ENCODE measurements at regions not wholly inside any gene's neighbourhood (a gene's known extent, or its start where the extent isn't known, plus 50 kb on each side); places are given as distances from the start of the nearest gene placed in this dataset.

DNA sequence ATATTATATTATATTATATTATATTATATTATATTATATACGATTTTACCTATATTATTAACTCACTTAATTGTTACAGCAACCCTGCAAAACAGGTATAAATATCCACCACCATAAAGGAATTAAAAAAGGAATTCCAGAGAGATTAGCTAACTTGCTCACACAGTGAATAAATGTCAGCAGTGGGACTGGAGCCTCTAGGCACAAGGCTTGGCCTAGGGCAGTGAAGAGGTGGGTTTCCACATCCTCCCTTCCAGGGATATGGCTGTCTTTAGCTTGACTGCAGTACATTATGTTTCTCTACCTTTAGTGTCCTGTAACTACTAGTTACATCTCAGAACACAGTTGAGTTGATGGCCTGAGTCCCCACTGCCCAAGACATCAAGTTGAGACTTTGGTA lies 166.9 kb downstream of the SLC15A5 start:
- Histone ChIP-seq H3K9me3 (peaks cover 0 to 5% (median 0%) of the 10 kb centered on the region in 12 donors), H3K27me3 (no peaks in the 10 kb centered on the region), H3K27ac (no peak overlapping the region), H3K4me1 (peaks cover 0 to 7% (median 0%) of the 10 kb centered on the region in 12 donors), H3K36me3 (no peaks in the 10 kb centered on the region), H3K4me3 (no peak overlapping the region)
- intact Hi-C loops (cut with DNase I) = no loop called here
- DNase-seq (no peak), ATAC-seq (no peak)
- TF ChIP-seq POLR2A (IDR thresholded peaks at IDR 0.05) = no peak
- TF ChIP-seq, protein P1, sequence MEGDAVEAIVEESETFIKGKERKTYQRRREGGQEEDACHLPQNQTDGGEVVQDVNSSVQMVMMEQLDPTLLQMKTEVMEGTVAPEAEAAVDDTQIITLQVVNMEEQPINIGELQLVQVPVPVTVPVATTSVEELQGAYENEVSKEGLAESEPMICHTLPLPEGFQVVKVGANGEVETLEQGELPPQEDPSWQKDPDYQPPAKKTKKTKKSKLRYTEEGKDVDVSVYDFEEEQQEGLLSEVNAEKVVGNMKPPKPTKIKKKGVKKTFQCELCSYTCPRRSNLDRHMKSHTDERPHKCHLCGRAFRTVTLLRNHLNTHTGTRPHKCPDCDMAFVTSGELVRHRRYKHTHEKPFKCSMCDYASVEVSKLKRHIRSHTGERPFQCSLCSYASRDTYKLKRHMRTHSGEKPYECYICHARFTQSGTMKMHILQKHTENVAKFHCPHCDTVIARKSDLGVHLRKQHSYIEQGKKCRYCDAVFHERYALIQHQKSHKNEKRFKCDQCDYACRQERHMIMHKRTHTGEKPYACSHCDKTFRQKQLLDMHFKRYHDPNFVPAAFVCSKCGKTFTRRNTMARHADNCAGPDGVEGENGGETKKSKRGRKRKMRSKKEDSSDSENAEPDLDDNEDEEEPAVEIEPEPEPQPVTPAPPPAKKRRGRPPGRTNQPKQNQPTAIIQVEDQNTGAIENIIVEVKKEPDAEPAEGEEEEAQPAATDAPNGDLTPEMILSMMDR (IDR thresholded peaks at IDR 0.05) = no peak
- 84 to 93% (median 89%) methylated on average over 1 of the region's 1 CpG for WGBS, 4 donors

DNA sequence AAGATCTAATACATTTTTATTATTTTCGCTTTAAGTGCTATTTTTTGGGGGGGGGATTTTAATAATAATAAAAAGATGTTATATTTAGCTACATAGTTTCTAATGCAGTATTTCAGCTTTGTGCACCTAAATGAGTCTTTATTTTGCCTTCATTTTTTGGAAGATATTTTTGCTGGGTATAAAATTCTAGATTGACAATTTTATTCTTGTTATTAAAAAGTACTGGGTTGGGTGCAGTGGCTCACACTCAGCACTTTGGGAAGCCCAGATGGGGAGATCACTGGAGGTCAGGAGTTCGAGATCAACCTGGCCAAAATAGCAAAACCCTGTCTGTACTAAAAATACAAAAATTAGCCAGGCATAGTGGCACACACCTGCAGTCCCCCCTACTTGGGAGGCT lies 173.6 kb downstream of the SLC15A5 start:
- TF ChIP-seq, protein P1 (IDR thresholded peaks at IDR 0.05) = no peak
- TF ChIP-seq POLR2A (IDR thresholded peaks at IDR 0.05) = no peak
- Histone ChIP-seq H3K4me3 (no peak overlapping the region), H3K4me1 (no peaks in the 10 kb centered on the region), H3K36me3 (no peaks in the 10 kb centered on the region), H3K9me3 (peaks cover 0 to 35% (median 13%) of the 10 kb centered on the region in 12 donors), H3K27me3 (no peaks in the 10 kb centered on the region), H3K27ac (no peak overlapping the region)
- no peak for ATAC-seq
- WGBS, 4 donors = 76 to 96% (median 78%) methylated on average over 2 of the region's 2 CpGs
- DNase-seq = no peak
- intact Hi-C loops (cut with DNase I) = no loop called here

DNA sequence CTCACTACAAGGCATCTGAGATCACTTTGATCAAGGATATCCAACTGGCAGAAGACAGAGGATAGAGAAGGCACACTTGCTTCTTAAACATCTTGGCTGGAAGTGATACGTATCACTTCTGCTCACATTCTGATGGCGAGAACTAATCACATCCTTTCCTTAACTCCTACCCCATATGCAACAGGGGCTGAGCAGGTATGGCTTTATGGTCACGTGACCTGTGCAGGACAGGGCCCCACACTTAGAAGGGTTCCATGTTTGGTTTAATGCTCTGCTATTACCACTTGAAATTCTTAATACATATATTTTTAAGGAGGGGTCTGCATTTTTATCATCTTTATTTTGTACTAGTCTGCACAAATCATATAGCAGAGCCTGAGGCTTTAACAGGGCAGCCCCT lies 177.3 kb downstream of the SLC15A5 start:
- WGBS, 4 donors = 63 to 96% (median 85%) methylated on average over 3 of the region's 3 CpGs

DNA sequence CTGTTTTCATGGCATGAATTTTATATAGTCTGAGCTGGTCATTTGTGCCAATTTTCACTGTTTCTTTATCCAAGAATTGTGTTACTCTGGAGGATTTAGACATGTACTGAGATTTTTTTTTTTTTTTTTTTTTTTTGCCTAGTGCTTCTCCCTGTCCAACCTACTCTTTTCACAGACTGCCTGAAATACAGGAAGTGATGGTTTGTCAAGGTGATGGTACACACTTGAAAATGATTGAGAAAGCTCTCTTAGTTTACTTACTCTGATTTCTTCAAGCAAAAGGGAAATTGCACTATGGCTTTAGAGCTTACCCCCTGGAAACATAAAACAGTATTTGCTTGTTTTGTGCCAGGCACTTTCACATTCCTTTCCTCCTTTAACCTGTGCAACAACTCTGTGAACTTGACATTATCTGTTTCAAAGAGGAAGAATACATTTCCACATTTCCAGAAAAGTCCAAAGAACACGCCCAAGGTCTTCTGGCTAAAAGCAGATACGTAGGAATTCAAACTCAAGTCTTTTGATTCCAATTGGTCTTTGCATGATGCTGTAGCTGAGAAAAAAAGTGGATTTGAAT lies 181.1 kb downstream of the SLC15A5 start:
- Histone ChIP-seq H3K27ac (no peak overlapping the region), H3K27me3 (no peaks in the 10 kb centered on the region), H3K9me3 (no peaks in the 10 kb centered on the region), H3K36me3 (no peaks in the 10 kb centered on the region), H3K4me3 (no peak overlapping the region), H3K4me1 (peaks cover 0 to 9% (median 0%) of the 10 kb centered on the region in 12 donors)
- TF ChIP-seq, protein P1 (IDR thresholded peaks at IDR 0.05) = no peak
- TF ChIP-seq POLR2A (IDR thresholded peaks at IDR 0.05) = no peak
- ATAC-seq = no peak
- 87 to 94% (median 88%) methylated on average over 2 of the region's 2 CpGs for WGBS, 4 donors
- DNase-seq = no peak
- intact Hi-C loops (cut with DNase I) = no loop called here

More for the DNA sequence above, 177.3 kb downstream of the SLC15A5 start:
- DNase-seq = no peak
- peaks cover 0 to 9% (median 0%) of the 10 kb centered on the region in 12 donors for H3K4me1 ChIP-seq
- intact Hi-C loops (cut with DNase I) = no loop called here
- H3K36me3 ChIP-seq = no peaks in the 10 kb centered on the region
- no peak for ATAC-seq
- peaks cover 0 to 30% (median 13%) of the 10 kb centered on the region in 12 donors for H3K9me3 ChIP-seq
- TF ChIP-seq, protein P1 (IDR thresholded peaks at IDR 0.05) = no peak
- no peak for TF ChIP-seq POLR2A (IDR thresholded peaks at IDR 0.05)
- H3K27me3 ChIP-seq = no peaks in the 10 kb centered on the region
- H3K4me3 ChIP-seq = no peak overlapping the region
- H3K27ac ChIP-seq = no peak overlapping the region

Data from heart left ventricle (tissue), 16 donors.